ENCODE measurements at regions not wholly inside any gene's neighbourhood (a gene's known extent, or its start where the extent isn't known, plus 50 kb on each side); places are given as distances from the start of the nearest gene placed in this dataset.
"Not testable (repeated sequence)": the region's sequence is repeated elsewhere in the genome, so short reads cannot be mapped to it uniquely, and the experiment has no call there.

- not testable (repeated sequence) for TF ChIP-seq EZH2 (IDR thresholded peaks at IDR 0.05; ENCODE audit: insufficient read depth, low read length); CTCF (IDR thresholded peaks at IDR 0.05; ENCODE audit: insufficient read depth, low read depth, low read length)
Observed at GRCh38 chrX:66744519-66744918, 105.6 kb upstream of the EDA2R start.

Data from astrocyte (in vitro differentiated cells and primary cell).